SK-N-SH (cell line): ENCODE measurements at regions not wholly inside any gene's neighbourhood (a gene's known extent, or its start where the extent isn't known, plus 50 kb on each side); places are given as distances from the start of the nearest gene placed in this dataset.

Source experiments
- CTCF ChIP-seq: fragments of 200-600 bp; sonication (generic); IDR thresholded peaks from 2 replicates; pipeline ENCODE4 v1.6.1; 2017; ENCODE audit warnings: antibody characterized with exemption, mild to moderate bottlenecking, moderate library complexity
- EP300 ChIP-seq, 2 experiments: IDR thresholded peaks; 2 replicates each; pipeline versions ENCODE4 v1.4.0 to v1.6.1; 2012; ENCODE audit warnings: borderline replicate concordance in 1 of 2, low read depth in 1 of 2, low read length in 1 of 2
- EZH2phosphoT487 ChIP-seq: fragments of 200-600 bp; sonication (generic); IDR thresholded peaks from 2 replicates; pipeline ENCODE4 v1.6.1; 2017; ENCODE audit warnings: low read depth, mixed run types, mild to moderate bottlenecking, antibody characterized with exemption, moderate library complexity, borderline replicate concordance
- FOSL2 ChIP-seq: IDR thresholded peaks from 2 replicates; pipeline ENCODE4 v1.4.0; 2012; ENCODE audit warnings: low read depth, mild to moderate bottlenecking, moderate library complexity, borderline replicate concordance
- FOXJ3 ChIP-seq: sonication (generic); formaldehyde crosslinking; IDR thresholded peaks from 2 replicates; pipeline ENCODE4 v1.5.1; 2020; ENCODE audit warnings: mild to moderate bottlenecking, missing genetic modification reagents
- FOXM1 ChIP-seq: IDR thresholded peaks from 2 replicates; pipeline ENCODE4 v1.4.0; 2012; ENCODE audit warnings: low read depth, mild to moderate bottlenecking
- IRF3 ChIP-seq: fragments of 150-350 bp; IDR thresholded peaks from 2 replicates; pipeline ENCODE4 v1.6.1; 2016; ENCODE audit warnings: mild to moderate bottlenecking, low read depth, low read length
- NFIC ChIP-seq: IDR thresholded peaks from 2 replicates; pipeline ENCODE4 v1.4.0; 2012; ENCODE audit warnings: borderline replicate concordance
- POLR2AphosphoS5 ChIP-seq: IDR thresholded peaks from 2 replicates; pipeline ENCODE4 v1.6.1; 2012; ENCODE audit warnings: low read depth, low read length
- REST ChIP-seq: IDR thresholded peaks from 2 replicates; pipeline ENCODE4 v1.6.1; 2012; ENCODE audit warnings: mild to moderate bottlenecking, low read depth, low read length, moderate library complexity
- RFX5 ChIP-seq: IDR thresholded peaks from 2 replicates; pipeline ENCODE4 v1.6.1; 2012; ENCODE audit warnings: mild to moderate bottlenecking, improper control_type of control experiment, low read length
- YY1 ChIP-seq: IDR thresholded peaks from 2 replicates; pipeline ENCODE4 v1.4.0; 2012; ENCODE audit warnings: low read depth, mild to moderate bottlenecking

- TF ChIP-seq FOXM1 (no peak), CTCF (no peak), YY1 (no peak), EZH2phosphoT487 (no peak), NFIC (no peak), FOSL2 (no peak), EP300 (IDR thresholded peaks at IDR 0.05; ENCODE audit: borderline replicate concordance in 1 of 2, low read depth in 1 of 2, low read length in 1 of 2) (no peak), REST (no peak), POLR2AphosphoS5 (no peak), IRF3 (no peak), FOXJ3 (CRISPR knock-in tag) (no peak), RFX5 (no peak)
These were observed 74.9 kb downstream of the RRAGC start for GRCh38 chr1:38784452-38785284.
